ENCODE measurements at regions not wholly inside any gene's neighbourhood (a gene's known extent, or its start where the extent isn't known, plus 50 kb on each side); places are given as distances from the start of the nearest gene placed in this dataset.
"Not testable (repeated sequence)": the region's sequence is repeated elsewhere in the genome, so short reads cannot be mapped to it uniquely, and the experiment has no call there.

- Histone ChIP-seq H3K4me3 (no peak overlapping the region), H4K20me1 (ENCODE audit: insufficient read depth, poor library complexity, severe bottlenecking) (no peaks in the 10 kb centered on the region), H3K4me1 (ENCODE audit: insufficient read depth) (no peaks in the 10 kb centered on the region), H3K27ac (no peak overlapping the region), H3K9me2 (replicated peaks; ENCODE audit: insufficient read depth) (no peaks in the 10 kb centered on the region), H3K27me3 (no peaks in the 10 kb centered on the region), H3K36me3 (replicated peaks; ENCODE audit: insufficient read depth, low read depth) (no peaks in the 10 kb centered on the region), H3K9me3 (ENCODE audit: low read depth) (no peaks in the 10 kb centered on the region), H3K4me2 (no peak overlapping the region), H2AFZ (no peak overlapping the region), H3K79me2 (no peaks in the 10 kb centered on the region)
- no peak for DNase-seq (ENCODE audit: low spot score)
- TF ChIP-seq EZH2phosphoT487 (IDR thresholded peaks at IDR 0.05; ENCODE audit: low read depth, severe bottlenecking, unreplicated experiment): no peak
- TF ChIP-seq EZH2 (IDR thresholded peaks at IDR 0.05; ENCODE audit: borderline replicate concordance): no peak
- TF ChIP-seq, protein P1, sequence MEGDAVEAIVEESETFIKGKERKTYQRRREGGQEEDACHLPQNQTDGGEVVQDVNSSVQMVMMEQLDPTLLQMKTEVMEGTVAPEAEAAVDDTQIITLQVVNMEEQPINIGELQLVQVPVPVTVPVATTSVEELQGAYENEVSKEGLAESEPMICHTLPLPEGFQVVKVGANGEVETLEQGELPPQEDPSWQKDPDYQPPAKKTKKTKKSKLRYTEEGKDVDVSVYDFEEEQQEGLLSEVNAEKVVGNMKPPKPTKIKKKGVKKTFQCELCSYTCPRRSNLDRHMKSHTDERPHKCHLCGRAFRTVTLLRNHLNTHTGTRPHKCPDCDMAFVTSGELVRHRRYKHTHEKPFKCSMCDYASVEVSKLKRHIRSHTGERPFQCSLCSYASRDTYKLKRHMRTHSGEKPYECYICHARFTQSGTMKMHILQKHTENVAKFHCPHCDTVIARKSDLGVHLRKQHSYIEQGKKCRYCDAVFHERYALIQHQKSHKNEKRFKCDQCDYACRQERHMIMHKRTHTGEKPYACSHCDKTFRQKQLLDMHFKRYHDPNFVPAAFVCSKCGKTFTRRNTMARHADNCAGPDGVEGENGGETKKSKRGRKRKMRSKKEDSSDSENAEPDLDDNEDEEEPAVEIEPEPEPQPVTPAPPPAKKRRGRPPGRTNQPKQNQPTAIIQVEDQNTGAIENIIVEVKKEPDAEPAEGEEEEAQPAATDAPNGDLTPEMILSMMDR (IDR thresholded peaks at IDR 0.05; ENCODE audit: poor library complexity): no peak
- WGBS (ENCODE audit: low lambda C conversion rate, missing lambda C conversion rate): 65% methylated on average over 1 of the region's 1 CpG
Measured at GRCh38 chrX:56368962-56369361, 136.8 kb downstream of the KLF8 start.

DNA sequence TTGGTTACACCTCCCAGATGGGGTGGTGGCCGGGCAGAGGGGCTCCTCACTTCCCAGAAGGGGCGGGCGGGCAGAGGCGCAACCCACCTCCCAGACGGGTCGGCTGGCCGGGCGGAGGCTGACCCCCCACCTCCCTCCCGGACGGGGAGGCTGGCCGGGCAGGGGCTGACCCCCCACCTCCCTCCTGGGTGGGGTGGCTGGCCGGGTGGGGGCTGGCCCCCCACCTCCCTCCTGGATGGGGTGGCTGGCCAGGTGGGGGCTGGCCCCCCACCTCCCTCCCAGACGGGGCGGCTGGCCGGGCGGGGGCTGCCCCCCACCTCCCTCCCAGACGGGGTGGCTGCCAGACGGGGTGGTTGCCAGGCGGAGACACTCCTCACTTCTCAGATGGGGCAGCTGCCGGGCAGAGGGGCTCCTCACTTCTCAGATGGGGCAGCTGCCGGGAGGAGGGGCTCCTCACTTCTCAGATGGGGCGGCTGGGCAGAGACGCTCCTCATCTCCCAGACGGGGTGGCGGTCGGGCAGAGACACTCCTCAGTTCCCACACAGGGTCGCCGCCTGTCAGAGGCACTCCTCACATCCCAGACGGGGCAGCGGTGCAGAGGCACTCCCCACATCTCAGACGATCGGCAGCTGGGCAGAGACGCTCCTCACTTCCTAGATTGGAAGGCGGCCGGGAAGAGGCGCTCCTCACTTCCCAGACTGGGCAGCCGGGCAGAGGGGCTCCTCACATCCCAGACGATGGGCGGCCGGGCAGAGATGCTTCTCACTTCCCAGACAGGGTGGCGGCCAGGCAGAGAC lies 148.0 kb downstream of the KLF8 start:
- not testable (repeated sequence) for H3K4me3 ChIP-seq; H3K9me2 ChIP-seq (replicated peaks; ENCODE audit: insufficient read depth); H3K27me3 ChIP-seq; H3K36me3 ChIP-seq (replicated peaks; ENCODE audit: insufficient read depth, low read depth); H3K9me3 ChIP-seq (ENCODE audit: low read depth); H3K27ac ChIP-seq; H3K79me2 ChIP-seq; H3K4me1 ChIP-seq (ENCODE audit: insufficient read depth); H3K4me2 ChIP-seq; H4K20me1 ChIP-seq (ENCODE audit: insufficient read depth, poor library complexity, severe bottlenecking); H2AFZ ChIP-seq; DNase-seq (ENCODE audit: low spot score)
- WGBS (ENCODE audit: low lambda C conversion rate, missing lambda C conversion rate): 94% methylated on average over 19 of the region's 41 CpGs

DNA sequence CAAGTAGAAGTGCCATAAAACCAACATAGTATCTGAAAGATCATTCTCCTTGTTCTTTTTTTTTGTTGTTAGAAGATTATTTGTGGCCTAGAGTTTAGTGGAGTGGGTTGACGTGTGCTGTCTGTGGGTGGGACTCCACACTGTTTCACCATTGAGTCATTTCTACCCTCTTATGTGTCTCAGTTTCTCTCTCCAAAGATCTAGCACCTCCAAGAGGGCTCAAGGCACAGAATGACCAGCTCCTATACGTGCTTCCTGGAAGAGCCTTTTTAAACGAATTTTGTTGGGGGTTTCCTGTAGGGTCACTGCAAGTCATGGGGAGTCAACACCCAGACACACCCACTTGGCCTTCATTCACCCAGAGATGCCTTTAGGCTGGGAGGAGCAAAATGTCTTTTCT lies 150.1 kb downstream of the KLF8 start:
- Histone ChIP-seq H3K4me2 (no peak overlapping the region), H3K9me3 (ENCODE audit: low read depth) (no peaks in the 10 kb centered on the region), H3K36me3 (replicated peaks; ENCODE audit: insufficient read depth, low read depth) (no peaks in the 10 kb centered on the region), H3K79me2 (no peaks in the 10 kb centered on the region), H3K4me1 (ENCODE audit: insufficient read depth) (no peaks in the 10 kb centered on the region), H3K4me3 (no peak overlapping the region), H3K27ac (no peak overlapping the region), H3K27me3 (no peaks in the 10 kb centered on the region), H2AFZ (no peak overlapping the region), H4K20me1 (ENCODE audit: insufficient read depth, poor library complexity, severe bottlenecking) (no peaks in the 10 kb centered on the region), H3K9me2 (replicated peaks; ENCODE audit: insufficient read depth) (no peaks in the 10 kb centered on the region)
- no peak for DNase-seq (ENCODE audit: low spot score)
- WGBS (ENCODE audit: low lambda C conversion rate, missing lambda C conversion rate): 51% methylated on average over 3 of the region's 3 CpGs
- TF ChIP-seq, protein P1 (IDR thresholded peaks at IDR 0.05; ENCODE audit: poor library complexity): no peak
- TF ChIP-seq EZH2 (IDR thresholded peaks at IDR 0.05; ENCODE audit: borderline replicate concordance): no peak
- no peak for TF ChIP-seq EZH2phosphoT487 (IDR thresholded peaks at IDR 0.05; ENCODE audit: low read depth, severe bottlenecking, unreplicated experiment)

- Histone ChIP-seq H3K4me2 (no peak overlapping the region), H2AFZ (no peak overlapping the region), H3K79me2 (no peaks in the 10 kb centered on the region), H3K9me3 (ENCODE audit: low read depth) (no peaks in the 10 kb centered on the region), H3K4me1 (ENCODE audit: insufficient read depth) (no peaks in the 10 kb centered on the region), H3K27me3 (no peaks in the 10 kb centered on the region), H3K4me3 (no peak overlapping the region), H3K9me2 (replicated peaks; ENCODE audit: insufficient read depth) (no peaks in the 10 kb centered on the region), H3K36me3 (replicated peaks; ENCODE audit: insufficient read depth, low read depth) (no peaks in the 10 kb centered on the region), H4K20me1 (ENCODE audit: insufficient read depth, poor library complexity, severe bottlenecking) (no peaks in the 10 kb centered on the region), H3K27ac (no peak overlapping the region)
- no peak for DNase-seq (ENCODE audit: low spot score)
- WGBS (ENCODE audit: low lambda C conversion rate, missing lambda C conversion rate): 78% methylated on average over 1 of the region's 1 CpG
- TF ChIP-seq, protein P1 (IDR thresholded peaks at IDR 0.05; ENCODE audit: poor library complexity): no peak
- TF ChIP-seq EZH2phosphoT487 (IDR thresholded peaks at IDR 0.05; ENCODE audit: low read depth, severe bottlenecking, unreplicated experiment) (no peak), EZH2 (IDR thresholded peaks at IDR 0.05; ENCODE audit: borderline replicate concordance) (no peak)
Measured at GRCh38 chrX:56385336-56385735, 153.2 kb downstream of the KLF8 start.

Data from hepatocyte (in vitro differentiated cells).